ENCODE measurements at regions not wholly inside any gene's neighbourhood (a gene's known extent, or its start where the extent isn't known, plus 50 kb on each side); places are given as distances from the start of the nearest gene placed in this dataset.

- DNase-seq = no peak
Measured at GRCh38 chr5:135199919-135200318, 165.9 kb upstream of the PITX1 start.

- no peak for DNase-seq
Measured at GRCh38 chr5:135196483-135196882, 162.5 kb upstream of the PITX1 start.

- DNase-seq = no peak
Measured at GRCh38 chr5:135195270-135195608, 161.2 kb upstream of the PITX1 start.

DNA sequence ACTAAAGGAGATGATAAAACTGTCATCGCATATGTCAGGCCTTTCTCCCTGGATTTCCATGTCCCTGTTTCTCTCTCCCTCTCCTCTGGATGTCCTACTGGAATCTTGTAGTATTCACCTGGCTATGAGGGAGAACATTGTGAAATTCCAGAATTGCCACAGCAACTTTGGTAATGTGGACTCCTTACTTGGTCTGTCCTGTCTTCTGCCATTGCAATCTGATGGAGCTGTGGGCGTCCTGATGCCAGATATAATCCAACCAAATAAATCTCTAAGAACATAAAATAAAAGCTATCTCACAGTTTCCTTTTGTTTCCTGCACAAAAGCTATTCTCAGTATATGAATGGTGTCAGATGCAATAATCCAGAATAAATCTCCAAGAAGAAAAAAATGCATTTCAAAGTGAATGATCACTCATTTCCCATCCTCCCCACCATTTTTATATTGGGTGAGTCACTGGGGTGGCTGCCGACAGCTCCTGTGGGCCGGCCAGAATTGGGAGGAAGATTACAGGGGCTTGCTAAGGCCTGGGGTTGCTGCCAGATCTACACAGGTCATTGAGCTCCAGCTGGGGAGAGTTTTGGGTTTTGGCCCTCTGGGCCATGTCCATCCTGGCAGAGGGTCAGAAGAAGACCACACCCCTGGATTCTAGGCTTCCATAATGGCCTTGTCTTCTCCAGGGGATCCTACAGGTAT lies 160.7 kb upstream of the PITX1 start:
- no peak for DNase-seq

GRCh38 chr5:135194126-135194488 lies 160.1 kb upstream of the PITX1 start:
- no peak for DNase-seq

- DNase-seq = no peak
Measured at GRCh38 chr5:135193213-135194125, 159.4 kb upstream of the PITX1 start.

- no peak for DNase-seq
Measured at GRCh38 chr5:135192351-135192750, 158.3 kb upstream of the PITX1 start.

DNA sequence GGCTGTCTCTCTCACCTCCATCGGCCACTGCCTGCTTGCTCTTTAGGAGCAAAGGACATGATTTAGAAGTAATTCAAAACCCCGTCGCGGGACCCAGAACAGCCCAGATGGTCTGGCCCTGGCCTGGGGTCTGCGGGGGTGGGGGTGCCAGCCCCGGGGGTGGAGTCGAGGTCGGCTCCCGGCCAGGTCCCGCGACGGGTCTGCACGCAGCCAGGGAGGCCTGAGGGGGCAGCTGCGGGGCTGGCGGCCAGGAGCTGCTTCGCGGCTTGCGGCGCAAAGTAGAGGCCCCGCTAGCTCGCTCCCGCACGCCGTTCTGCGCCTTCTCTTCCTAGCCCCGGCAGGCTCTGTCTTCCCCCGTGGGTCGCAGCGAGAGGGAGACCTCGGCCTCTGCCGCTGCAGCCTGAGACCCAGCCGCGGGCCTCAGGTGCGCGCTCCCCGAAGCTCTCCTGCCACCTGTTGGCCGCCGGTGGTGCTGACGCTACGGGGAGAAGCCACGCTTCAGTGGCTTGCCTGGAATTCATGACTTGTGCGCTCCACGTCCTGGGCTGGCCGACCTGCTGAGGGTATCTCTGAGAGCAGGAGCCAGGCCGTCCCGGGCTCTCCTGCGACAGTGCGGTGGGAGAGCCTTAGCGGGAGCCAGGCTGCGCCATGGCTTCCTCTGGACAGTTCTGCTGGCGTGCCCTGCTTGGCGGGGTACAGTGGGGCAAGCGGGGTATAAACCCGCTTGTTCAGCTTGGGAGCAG lies 157.2 kb upstream of the PITX1 start:
- peak; percentile 64 to 79 (median 75) for DNase-seq

DNA sequence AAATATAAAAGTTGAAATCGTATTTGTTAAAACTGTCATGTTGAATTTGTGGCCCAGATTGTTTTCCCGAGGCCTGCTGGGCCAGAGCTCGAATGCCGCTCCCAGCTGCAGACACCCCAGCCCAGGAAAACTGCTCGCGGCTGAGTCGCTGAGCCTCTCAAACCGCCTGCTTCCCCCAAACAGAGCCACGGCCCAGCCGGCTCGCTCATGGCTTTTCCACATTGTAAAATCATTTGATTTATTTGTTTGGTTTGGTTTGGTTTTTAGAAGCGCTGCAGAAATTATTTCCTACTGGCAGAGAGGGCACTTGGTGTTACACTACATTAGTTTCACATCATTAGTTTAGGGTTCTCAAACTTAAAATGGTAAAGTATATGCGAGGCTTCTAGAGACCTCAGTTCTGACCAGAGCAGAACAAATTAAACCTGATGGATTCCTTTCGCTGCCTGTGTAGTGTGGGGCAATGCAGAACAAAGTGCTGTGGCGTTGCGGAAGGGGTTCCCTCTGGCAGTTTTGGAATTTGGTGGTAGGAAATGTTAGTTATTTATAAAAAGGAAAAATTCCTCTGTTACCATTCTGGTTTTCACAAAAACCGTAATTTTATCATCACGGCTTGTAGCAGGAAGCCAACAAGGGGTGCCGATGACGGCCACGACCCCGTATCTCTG lies 156.5 kb upstream of the PITX1 start:
- no peak for DNase-seq

DNA sequence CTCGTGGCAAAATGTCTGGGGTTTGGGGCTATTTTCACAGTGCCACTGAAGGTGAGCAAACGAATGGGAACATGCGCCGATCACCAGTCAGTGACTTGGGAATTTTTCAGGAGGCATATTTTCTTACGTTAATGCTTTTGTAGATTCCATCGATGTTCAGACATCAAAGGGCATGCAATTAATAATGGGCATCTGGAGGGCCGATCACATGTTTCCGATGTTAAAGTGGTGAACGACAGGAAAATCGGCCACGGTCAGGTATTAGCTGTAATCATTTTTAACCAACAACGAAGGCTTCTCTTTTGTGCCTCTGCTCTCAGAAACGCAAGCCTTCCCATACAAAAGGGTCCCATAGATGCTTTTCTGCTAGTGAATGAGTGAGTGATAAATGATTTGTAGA lies 155.0 kb upstream of the PITX1 start:
- DNase-seq = no peak

DNA sequence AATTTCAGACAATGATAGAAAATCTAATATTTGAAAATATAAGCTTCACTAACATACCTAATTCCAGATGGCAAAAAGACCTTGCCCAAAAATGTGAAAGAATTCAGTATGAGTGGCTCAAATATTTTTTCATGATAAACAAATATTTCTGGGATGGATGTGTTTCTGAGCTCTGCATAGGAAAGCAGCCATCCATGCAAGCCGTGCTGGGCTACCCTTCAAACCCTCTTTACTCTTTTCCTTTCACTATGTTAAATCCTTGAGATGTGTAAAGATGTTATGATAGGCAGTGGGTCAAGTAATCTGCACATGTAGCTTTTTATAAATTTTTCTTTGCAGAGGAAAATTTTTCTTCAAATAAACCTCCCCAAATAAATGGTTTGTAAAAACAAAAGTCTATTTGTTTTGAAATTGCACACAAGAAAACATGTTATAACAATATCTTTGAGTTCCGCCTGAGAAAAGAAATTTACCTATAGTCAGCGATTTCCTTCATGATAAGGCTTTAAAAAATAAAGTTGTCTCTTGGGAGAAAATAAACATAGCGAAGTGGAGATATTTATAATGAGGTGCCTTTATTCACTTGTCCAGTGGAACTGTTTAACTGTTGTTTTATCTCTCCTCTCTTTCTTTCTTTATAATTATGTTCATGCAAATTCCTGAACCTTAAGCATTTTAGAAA lies 154.3 kb upstream of the PITX1 start:
- DNase-seq = no peak

DNA sequence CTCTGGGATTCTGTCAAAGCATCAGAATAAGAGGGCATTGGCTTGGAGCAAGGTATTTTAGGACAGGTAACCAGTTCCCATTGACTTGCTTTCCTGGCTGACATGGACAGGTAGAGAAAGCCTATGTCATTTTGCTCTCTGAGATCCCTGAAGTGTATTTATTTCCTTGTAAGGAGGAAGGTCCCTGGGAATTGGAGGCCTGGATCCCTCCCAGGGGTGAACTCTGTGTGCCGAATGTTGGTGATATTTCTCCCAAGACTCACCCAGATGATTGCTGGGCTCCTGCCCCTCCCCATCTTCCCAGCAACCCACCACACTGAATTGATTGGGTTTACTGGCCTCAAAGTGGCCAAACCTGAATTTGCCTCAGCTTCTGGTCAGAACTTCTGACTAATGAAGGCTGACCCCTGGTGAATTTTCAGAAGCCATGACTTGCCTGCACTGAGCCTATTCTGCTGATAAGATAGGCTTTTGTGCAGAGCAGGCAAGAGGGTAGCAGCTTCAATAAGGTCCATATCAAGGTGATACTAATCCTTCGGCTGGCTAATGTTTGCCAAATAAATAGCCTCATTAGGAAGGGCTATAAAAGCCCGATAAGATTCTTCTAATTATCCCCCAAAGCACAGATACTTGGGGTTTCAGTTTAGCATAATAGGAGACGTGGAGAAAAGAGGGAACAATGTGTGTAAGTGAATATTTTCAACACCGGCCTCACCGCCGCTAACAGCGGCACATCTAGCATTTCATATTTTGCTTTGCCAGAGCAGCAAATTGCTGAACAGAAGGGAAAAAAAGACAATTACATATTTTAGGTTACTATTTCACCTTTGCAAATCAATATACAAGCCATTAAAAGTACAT lies 152.9 kb upstream of the PITX1 start:
- peak in 1 of 3 experiments; percentile 19 for DNase-seq

DNA sequence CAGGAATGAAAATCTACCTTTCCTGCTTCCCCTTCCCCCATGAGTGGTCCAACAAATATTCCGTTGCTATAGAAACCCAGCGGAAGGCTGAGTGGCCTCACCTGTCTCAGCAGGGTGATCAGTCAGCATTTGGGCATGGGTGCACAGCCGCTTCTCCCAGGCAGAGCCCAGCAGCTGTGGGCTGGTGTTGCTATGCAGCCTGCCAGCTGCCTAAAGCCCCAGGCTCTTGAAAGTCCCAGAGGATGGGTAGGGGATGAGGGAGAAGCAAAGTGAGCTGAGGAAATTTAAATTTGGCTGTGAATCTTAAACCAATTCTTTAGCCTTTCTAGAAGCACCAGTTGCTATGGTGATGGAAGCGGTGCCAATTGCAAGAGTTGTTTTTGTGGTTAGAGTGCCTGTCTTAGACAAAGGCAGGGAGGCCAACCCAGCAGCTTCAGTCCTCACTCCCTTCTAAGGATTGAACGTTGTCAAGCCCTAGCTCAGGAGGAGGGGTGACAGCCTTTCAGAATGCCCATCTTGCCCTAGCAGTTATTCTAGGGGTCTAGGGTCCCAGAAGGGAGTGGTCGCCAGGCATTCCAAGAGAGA lies 151.5 kb upstream of the PITX1 start:
- peak; percentile 3 to 72 (median 31) for DNase-seq

- no peak for DNase-seq
Measured at GRCh38 chr5:135184646-135185045, 150.6 kb upstream of the PITX1 start.

- DNase-seq = no peak
Measured at GRCh38 chr5:135183464-135183863, 149.4 kb upstream of the PITX1 start.

DNA sequence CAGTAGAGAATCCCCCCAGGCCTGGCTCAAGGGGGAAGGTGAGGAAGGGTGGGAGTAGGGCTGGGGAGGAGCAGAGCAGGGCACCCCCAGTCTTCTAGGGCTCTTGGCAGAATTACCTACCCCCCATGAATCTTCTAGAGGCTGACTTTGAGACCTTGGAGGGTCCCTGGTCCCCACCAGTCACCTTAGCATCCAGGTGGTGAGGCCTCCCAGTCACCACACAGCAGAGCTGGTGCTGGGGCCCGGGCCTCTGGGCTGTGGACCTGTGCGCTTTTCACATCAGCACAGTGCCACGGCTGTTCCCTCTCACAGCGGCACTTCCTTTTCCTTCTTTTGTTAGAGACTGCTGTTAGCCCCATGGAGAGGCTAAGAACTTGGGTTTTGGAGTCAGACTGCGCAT lies 148.6 kb upstream of the PITX1 start:
- no peak for DNase-seq

DNA sequence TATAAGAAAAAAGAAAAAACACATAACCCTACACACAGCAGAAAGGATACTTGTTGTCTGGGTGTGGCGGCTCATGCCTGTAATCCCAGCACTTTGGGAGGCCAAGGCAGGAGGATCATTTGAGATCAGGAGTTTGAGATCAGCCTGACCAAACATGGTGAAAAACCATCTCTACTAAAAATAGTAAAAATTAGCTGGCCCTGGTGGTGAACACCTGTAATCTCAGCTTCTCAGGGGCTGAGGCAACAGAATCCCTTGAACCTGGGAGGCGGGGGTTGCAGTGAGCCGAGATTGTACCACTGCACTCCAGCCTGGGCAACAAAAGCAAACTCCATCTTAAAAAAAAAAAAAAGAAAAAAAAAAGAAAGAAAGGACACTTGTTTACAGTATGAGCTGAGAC lies 147.6 kb upstream of the PITX1 start:
- DNase-seq = no peak

- DNase-seq = peak; percentile 37 to 78 (median 61)
Measured at GRCh38 chr5:135179308-135179980, 145.4 kb upstream of the PITX1 start.

- DNase-seq = no peak
Measured at GRCh38 chr5:135178476-135179155, 144.6 kb upstream of the PITX1 start.

- no peak for DNase-seq
Measured at GRCh38 chr5:135177591-135177990, 143.6 kb upstream of the PITX1 start.
